ENCODE measurements at regions not wholly inside any gene's neighbourhood (a gene's known extent, or its start where the extent isn't known, plus 50 kb on each side); places are given as distances from the start of the nearest gene placed in this dataset.

- Histone ChIP-seq H3K4me1 (ENCODE audit: control insufficient read depth, extremely low read depth, insufficient read depth, low read length) (no peaks in the 10 kb centered on the region), H3K4me3 (ENCODE audit: control insufficient read depth in 2 of 3, extremely low read depth in 1 of 3, insufficient read depth in 2 of 3, low read depth in 1 of 3, low read length in 3 of 3) (no peak overlapping the region), H3K9me3 (ENCODE audit: control insufficient read depth, low read depth, low read length) (no peaks in the 10 kb centered on the region), H3K36me3 (ENCODE audit: control insufficient read depth in 2 of 2, extremely low read depth in 1 of 2, insufficient read depth in 2 of 2, low read length in 2 of 2) (no peaks in the 10 kb centered on the region), H2AFZ (ENCODE audit: control insufficient read depth, low read length) (no peak overlapping the region), H3K27me3 (ENCODE audit: control insufficient read depth, extremely low read depth, insufficient read depth, low read length) (peaks cover 17% of the 10 kb centered on the region), H3K9me1 (ENCODE audit: control insufficient read depth, extremely low read depth, insufficient read depth, low read length) (no peaks in the 10 kb centered on the region), H3K9ac (ENCODE audit: control insufficient read depth, extremely low read depth, insufficient read depth, low read length) (no peak overlapping the region), H3K4me2 (ENCODE audit: control insufficient read depth, extremely low read depth, insufficient read depth, low read depth, low read length) (no peak overlapping the region), H3K27ac (ENCODE audit: control insufficient read depth, insufficient read depth, low read length) (no peak overlapping the region), H3K79me2 (ENCODE audit: control insufficient read depth, insufficient read depth, low read length) (no peaks in the 10 kb centered on the region), H4K20me1 (ENCODE audit: control insufficient read depth, extremely low read depth, insufficient read depth, low read length) (no peaks in the 10 kb centered on the region)
- DNase-seq (ENCODE audit: low read depth, low spot score) (no peak), FAIRE-seq (no peak)
- no peak for TF ChIP-seq EZH2 (IDR thresholded peaks at IDR 0.05; ENCODE audit: low read length)
- no peak for TF ChIP-seq CTCF (optimal IDR thresholded peaks at IDR 0.05 in 1 of 3, IDR thresholded peaks at IDR 0.05 in 1 of 3, conservative IDR thresholded peaks at IDR 0.05 in 1 of 3; ENCODE audit: extremely low read depth in 1 of 3, insufficient read depth in 2 of 3, low read length in 3 of 3)
- dilution Hi-C loops (cut with MboI; ENCODE audit: extremely low pct_ligation_motif_present, low sequenced_read_pairs), result no loop called here
Measured at GRCh38 chr5:135100011-135100410, 66.0 kb upstream of the PITX1 start.

GRCh38 chr5:135097390-135097789 lies 63.4 kb upstream of the PITX1 start:
- TF ChIP-seq EZH2 (IDR thresholded peaks at IDR 0.05; ENCODE audit: low read length) (no peak), CTCF (optimal IDR thresholded peaks at IDR 0.05 in 1 of 3, IDR thresholded peaks at IDR 0.05 in 1 of 3, conservative IDR thresholded peaks at IDR 0.05 in 1 of 3; ENCODE audit: extremely low read depth in 1 of 3, insufficient read depth in 2 of 3, low read length in 3 of 3) (no peak)
- no peak overlapping the region for H3K9ac ChIP-seq (ENCODE audit: control insufficient read depth, extremely low read depth, insufficient read depth, low read length)
- H3K79me2 ChIP-seq (ENCODE audit: control insufficient read depth, insufficient read depth, low read length), result no peaks in the 10 kb centered on the region
- no peaks in the 10 kb centered on the region for H3K9me3 ChIP-seq (ENCODE audit: control insufficient read depth, low read depth, low read length)
- no peak overlapping the region for H3K27ac ChIP-seq (ENCODE audit: control insufficient read depth, insufficient read depth, low read length)
- DNase-seq (ENCODE audit: low read depth, low spot score), result no peak
- no peaks in the 10 kb centered on the region for H3K36me3 ChIP-seq (ENCODE audit: control insufficient read depth in 2 of 2, extremely low read depth in 1 of 2, insufficient read depth in 2 of 2, low read length in 2 of 2)
- dilution Hi-C loops (cut with MboI; ENCODE audit: extremely low pct_ligation_motif_present, low sequenced_read_pairs), result no loop called here
- no peaks in the 10 kb centered on the region for H4K20me1 ChIP-seq (ENCODE audit: control insufficient read depth, extremely low read depth, insufficient read depth, low read length)
- no peak overlapping the region for H2AFZ ChIP-seq (ENCODE audit: control insufficient read depth, low read length)
- no peaks in the 10 kb centered on the region for H3K4me1 ChIP-seq (ENCODE audit: control insufficient read depth, extremely low read depth, insufficient read depth, low read length)
- H3K9me1 ChIP-seq (ENCODE audit: control insufficient read depth, extremely low read depth, insufficient read depth, low read length), result no peaks in the 10 kb centered on the region
- peaks cover 25% of the 10 kb centered on the region for H3K27me3 ChIP-seq (ENCODE audit: control insufficient read depth, extremely low read depth, insufficient read depth, low read length)
- no peak overlapping the region for H3K4me2 ChIP-seq (ENCODE audit: control insufficient read depth, extremely low read depth, insufficient read depth, low read depth, low read length)
- FAIRE-seq, result no peak
- no peak overlapping the region for H3K4me3 ChIP-seq (ENCODE audit: control insufficient read depth in 2 of 3, extremely low read depth in 1 of 3, insufficient read depth in 2 of 3, low read depth in 1 of 3, low read length in 3 of 3)
